Activated naive CD4-positive, alpha-beta T cell treated with anti-CD3 and anti-CD28 coated beads, Interleukin-2, amount 50 U/mL, for 16 hours (primary cell): ENCODE measurements at regions not wholly inside any gene's neighbourhood (a gene's known extent, or its start where the extent isn't known, plus 50 kb on each side); places are given as distances from the start of the nearest gene placed in this dataset.
A peak's percentile ranks its signal among the peaks of the same experiment; 100 is the strongest.

Experiments used
- DNase-seq: peaks from one replicate; pipeline ENCODE4 v3.0.0-alpha.2; 2020

DNA sequence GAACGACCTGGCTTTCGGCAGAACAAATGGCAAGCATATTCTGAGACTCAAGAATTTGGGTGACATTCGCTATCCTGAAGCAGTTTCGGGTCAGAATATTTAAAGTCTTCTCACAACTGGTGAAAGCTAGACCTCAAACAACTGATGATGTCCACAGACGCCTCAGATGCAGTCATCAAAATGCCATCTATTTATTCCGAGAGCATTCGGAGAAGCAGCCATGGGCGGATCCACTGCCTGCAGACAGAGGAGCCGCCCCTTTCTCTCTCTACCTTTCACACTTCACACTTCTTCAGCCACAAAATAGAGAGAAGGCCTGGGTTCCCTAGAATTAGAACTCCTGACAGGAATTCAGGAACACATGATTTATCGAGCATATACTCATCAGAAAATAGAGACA lies 65.8 kb upstream of the CREB1 start:
- no peak for DNase-seq

DNA sequence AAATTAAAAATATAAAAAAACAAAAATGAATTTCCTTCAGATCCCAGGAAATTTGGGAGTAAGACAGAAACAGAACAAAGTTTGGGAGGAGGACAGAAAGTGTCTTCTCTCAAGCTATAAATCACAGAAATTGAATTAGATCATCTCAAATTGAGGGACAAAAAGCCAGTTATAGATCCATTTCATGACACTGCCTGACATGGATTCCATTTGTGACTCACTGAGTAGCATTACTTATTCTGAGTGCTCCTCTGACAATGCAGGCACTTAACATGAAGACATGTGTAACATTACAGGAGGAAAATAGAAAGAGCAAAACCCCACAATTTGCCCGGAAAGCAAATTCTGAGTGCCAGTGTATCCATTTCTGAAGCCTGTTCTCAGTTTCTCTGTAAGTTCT lies 63.9 kb upstream of the CREB1 start:
- DNase-seq, result no peak

DNA sequence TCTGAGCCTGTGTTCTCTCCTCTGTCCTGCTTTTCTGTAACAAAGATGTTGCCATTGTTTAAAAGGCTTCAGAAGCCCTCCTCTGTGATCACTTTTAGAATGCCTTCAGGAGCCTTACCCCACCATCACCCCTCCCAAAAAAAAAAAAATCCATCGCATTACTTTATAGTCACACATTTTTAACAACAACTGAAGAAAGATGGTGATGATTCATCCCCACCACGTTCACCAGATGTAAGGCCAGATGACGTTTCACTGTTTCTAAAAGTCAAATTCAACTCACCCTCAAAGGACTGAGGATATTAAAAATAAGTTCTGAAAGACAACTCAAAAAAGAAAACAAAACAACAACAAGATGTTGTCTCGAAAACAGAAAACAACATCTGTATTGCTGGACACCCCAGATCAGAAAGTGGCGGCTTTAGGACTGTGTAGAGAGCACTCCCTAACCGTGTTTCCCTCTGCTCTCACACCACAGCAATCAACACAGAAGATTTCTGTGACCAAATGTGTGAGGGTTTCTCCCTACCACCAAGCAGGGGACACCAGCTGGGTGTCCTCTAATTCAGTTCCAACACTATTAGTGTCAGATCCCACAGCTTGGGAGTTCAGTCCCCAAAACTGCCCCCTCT lies 61.9 kb upstream of the CREB1 start:
- DNase-seq, result no peak

DNA sequence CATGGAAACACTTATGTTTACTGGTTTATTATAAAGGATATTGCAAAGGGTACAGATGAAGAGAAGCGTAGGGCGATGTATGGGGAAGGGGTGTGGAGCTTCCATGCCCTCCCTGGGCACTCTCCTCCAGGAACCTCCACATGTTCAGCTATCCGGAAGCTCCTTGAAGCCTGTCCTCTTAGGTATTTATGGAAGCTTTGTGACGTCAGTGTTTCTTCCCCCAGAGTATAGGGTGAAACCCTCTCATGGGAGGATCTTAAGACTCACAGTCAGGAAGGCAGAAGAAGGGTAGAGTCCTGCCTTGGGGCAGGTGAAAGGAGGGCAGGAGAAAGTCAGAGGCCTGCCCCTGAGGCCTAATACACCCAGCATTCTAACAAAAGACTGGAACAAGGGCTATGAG lies 61.3 kb upstream of the CREB1 start:
- DNase-seq, result no peak

DNA sequence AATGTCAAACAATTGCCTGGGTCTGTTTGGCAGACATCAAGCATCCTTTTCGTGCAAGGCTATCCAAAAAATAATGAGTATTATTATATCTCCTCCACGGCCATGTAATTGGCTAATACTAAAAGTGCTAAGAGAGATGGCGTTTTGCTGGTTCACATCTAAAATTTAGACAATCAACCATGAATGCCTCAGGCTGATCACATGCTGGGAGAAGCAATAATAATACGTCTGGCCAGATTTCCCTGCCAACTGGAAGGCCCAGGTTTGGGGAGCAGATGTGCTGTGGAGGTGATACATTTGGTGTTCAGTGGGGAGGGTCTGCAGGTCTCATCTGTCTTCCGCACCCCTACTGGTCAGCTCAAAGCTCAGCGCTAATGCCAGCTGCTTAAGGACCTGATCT lies 60.3 kb upstream of the CREB1 start:
- no peak for DNase-seq

DNA sequence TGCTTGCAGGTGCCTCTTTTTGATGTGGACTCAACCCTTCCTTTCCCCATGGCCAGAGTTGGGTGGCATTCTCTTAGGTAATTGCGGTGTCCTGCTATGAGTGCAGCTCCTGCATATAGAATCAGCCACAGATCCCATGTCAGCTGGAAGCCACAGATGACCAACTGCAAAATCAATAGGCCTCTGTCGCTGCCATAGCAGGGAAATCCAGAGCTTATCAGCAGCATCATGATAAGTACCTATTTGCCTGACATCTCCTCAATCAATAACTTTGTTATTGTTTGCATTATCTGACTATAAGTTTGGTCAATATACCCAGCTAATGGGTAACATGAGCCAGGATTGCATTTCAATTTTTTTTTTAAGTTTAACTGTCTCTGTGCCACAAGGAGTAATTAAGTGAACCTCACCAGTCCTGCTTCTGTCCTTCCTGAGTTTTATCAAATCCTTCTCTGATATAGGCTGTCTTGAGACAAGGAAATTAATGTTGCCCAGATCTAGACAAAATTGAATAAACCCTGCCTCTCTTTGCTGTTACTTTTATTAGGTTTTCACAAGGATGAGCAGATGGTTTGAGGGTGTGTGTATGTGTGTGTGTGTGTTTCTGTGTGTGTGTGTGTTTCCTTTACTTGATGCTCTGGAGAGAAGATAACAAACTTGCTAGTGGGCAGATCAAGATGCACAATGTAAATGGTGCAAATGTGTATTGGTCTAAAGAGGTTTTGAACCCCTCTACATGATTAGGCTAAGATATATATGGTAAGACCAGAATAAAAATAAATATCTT lies 59.6 kb upstream of the CREB1 start:
- DNase-seq, result no peak

DNA sequence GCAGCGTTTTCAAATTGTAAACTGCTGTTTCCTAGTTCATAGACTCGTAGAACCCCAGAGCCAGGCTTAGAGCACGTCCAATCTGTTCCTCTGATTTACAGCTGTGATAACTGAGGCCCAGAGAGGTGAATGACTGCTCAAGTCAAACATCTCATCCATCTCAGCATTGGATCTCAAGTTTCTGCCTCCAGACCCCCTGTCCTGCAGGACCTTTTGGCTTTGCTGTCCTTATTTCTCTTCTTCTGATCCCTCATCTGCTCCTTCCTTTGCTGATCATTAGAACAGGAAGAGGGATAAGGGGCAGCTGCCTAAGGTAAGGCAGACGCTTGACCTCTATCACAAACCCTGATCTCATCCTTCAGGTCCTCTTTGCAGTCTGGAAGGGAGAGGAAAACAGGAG lies 58.5 kb upstream of the CREB1 start:
- no peak for DNase-seq

DNA sequence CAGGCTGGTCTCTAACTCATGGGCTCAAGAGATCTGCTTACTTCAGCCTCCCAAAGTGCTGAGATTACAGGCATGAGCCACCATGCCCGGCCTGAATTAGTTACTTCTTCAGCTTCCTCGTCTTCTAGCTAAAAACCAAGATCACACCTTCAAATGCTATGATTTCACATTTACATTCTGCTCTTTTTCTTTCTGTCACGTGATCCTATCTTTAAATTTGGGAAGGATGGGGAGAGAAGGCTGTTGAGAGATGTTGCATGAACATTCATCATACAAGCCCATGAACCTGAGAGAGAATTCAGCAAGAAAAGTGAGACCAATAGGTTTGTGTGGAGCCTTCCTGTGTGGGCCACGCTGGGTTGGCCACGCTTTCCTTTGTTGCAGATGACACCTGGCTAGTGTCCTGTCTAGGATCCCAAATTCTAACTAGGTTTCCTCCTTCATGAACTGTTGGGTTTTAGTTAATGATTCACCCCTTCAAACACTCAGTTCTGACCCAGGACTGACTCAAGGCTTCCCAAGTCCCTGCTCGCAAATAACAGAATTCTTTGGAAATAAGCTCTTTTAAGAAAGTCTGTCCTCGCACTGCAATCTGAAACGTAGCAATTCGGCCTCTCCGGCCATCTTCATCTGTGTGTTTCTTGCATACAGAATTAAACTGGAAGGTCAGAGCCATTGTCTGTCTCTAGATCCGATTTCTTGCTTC lies 57.3 kb upstream of the CREB1 start:
- no peak for DNase-seq

DNA sequence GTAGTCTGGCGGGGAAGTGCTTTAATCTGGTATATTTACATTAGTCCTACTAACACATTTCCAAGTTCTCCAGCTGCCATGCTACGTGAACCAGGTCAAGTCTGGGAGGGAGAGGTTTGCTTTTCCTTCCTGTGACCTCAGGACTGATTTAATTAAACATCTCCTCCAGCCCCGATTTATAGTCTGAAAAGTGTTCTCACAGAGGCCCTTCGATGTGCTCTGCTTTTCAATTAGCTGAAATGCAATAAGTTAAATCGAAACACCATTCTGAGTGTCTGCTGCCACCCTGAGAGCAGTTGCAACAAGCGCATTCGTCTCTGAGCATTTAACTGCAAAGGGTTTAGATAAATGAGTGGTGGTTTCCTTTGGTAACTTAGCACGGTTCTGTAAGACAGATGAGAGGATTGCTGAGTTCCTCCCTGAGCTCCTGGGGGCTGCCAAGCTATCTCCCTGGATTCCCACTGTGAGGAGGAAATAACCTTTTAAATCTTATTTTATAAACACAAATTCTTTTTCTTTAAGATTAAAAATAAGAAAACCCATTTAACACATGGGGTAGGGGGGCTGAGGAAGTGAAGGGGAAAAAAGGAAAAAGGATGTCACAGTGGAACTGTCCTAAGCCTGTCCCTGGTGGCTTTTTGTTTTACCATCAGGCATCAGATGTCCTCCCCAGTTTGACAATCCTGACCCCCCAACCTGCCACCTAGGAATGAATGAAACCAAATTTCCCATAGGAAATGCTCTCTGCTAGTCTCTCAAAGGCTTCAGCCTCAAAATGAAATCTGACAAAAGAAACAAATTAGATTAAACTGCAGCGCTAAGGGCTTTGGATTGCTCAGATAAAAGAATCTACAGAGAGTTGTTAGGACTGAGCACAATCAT lies 56.5 kb upstream of the CREB1 start:
- DNase-seq, result peak; percentile 21

DNA sequence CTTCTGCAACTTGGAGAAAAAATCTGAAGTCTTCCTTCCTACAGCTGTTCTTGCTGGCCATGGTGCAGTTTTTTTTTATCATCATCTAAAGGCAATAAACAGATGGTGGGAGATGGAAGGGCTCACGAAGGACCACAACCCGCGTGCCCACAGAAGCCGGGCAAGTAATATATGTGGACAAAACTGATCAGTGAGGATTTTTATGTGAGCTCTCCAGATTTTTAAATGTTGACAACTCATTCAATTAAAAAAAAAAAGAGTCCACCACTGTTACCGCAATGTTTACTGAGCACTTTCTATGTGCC lies 55.9 kb upstream of the CREB1 start:
- no peak for DNase-seq

DNA sequence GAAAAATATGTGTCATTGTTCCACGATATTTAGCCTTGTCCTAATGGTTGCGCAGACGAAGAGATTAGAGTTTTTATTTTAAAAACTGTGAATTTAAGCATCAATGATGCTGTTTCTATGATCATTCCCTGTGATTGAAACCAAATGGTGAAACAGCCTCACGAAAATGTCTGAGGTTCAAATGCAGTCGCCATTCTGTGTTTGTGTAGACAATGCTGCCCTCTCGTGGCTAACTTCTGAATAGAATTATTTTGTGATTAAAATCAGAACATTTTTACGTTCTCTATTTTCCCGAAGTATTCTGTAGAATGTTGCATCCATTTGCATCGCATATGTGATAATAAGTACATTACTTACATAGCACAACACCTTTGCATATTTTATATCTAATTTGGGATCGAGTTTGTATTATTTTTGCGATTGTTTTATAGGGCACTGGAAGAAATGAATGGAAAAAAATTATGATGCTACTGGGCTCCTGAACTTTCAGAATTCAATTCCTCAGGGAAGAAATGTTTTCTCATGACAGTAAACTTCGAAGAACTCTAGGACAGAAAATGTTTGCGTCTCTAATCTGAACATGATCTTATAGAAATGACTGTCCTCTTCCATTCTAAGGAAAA lies 54.8 kb upstream of the CREB1 start:
- DNase-seq, result peak; percentile 18

DNA sequence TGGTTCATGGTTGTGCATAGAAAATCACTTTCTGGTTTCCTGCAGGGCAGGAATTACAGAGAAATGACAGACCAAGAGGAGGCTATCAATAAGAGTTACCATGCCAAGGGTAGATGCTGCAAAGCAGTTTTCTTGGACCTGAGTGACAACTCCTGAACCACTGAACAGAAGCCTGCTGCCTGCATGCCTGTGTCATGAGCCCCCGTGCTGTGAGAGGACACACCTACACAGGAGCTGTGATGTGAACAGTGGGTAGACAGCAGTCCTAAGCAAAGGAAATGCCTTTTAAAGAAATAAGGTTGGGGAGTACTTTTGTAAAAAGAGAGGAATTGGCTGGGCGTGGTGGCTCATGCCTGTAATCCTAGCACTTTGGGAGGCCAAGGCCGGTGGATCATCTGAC lies 54.2 kb upstream of the CREB1 start:
- DNase-seq, result no peak

DNA sequence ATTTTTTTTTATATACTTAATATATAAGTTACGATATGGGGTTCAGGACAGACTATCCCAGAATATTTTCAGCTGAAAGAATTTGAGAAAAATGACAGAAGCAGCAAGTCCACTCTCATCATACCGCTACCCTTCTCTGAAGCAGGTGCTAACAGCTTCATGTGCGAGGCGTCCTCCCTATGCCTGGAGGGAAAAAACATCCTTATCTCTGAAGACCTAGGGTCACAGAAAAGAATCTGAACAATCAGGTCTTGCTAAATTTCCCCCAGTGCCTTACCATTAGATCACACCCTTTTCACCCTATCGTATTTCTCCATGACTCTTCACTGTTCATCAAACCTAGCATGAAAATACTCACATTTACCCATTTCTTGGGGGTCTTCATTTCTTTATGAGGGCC lies 51.9 kb upstream of the CREB1 start:
- no peak for DNase-seq

DNA sequence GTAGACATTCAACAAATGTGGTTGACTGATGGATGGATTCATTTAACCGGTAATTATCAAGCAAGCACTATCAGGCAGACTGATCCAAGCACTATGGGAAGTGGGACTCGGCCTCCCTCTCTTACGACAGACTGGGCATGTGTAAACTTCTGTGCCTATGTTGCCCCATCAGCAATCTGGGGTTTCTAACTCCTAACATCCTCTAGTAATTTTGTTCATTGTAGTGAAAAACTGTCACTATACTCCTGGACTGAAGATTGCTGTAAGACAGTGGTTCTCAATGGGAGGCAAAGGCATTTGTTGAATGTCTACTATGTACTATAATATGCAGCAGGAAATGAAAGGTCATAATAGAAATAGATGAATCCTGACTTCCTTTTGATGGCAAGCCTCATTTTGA lies 51.2 kb upstream of the CREB1 start:
- DNase-seq, result no peak

DNA sequence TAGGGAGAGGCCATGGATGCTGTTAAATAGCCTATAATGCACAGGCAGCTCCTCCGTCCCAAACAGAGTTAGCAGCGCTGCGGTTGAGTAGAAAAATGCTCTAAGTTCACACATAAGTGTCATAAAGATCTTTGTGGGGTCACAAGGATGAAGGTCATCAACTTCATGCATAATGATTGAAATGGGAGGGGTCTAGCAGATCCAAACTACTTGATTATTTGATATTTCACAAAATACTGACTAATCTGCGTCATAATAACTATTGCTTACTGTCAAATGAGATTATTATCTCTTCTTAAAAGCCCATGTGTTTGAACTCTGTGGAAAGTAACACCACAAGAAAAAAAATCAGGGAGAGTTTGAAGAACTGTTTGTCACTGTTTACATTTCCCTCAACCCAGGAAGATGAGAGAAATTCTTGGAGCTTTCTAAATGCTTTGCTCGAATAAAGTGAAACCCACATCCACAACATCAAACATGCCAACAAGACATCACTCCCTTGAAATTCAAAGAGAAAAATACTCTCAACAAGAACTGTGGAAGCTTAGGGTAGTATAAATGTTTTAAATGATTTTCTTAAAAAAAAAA lies 50.5 kb upstream of the CREB1 start:
- DNase-seq, result no peak
